Epithelial cell of esophagus (primary cell): ENCODE measurements at regions not wholly inside any gene's neighbourhood (a gene's known extent, or its start where the extent isn't known, plus 50 kb on each side); places are given as distances from the start of the nearest gene placed in this dataset.
A peak's percentile ranks its signal among the peaks of the same experiment; 100 is the strongest.

Experiments used
- DNase-seq: peaks from one replicate; pipeline ENCODE4 v3.0.0; 2010; ENCODE audit warnings: low read depth
- H3K4me3 ChIP-seq: 2 replicates; pipeline ENCODE4 v1.5.1; 2011; ENCODE audit warnings: mild to moderate bottlenecking, low read length, control low read depth
- TF ChIP-seq, protein P1 (sequence below): IDR thresholded peaks from 2 replicates; pipeline ENCODE4 v1.5.1; 2011; ENCODE audit warnings: low read depth, mild to moderate bottlenecking, low read length, control low read depth, inconsistent platforms; ENCODE audit not compliant: insufficient read depth; ENCODE audit errors: missing control alignments

DNA sequence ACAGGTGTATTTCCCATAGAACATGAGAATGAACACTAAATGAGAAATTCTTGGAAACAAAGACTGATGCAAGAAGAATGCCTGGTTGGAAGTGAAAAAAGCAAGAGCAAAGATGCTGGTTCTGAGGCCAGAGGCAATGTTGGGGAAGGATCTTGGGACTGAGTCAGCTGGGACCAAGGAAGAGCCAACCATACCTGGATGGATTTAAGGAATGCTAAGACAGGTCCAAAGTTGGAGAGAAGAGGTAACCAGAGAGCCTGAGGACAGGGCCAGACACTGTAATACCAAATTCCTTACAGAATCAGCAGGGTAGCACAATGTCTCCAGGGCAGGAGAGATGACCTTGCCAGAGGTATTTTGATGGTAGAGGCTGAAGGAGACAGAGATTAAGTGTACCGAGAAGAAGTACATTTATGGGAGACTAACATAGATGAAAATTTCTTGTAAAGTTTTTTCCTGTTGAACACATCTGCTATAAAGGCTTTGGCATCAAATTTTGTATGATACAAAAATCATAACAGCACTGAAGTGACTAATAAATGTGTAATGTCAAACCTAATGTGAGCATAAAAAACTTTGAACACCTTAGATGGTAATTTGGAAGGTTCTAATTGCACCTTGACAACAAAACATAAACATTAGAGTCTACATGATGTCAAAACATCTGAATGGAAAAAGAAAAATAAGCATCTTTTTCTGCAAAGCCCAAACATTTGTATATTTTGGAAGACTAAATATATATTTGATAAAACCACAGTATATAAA, 221.7 kb upstream of the MARCKS start:
- peak; percentile 53 for DNase-seq
- TF ChIP-seq, protein P1, sequence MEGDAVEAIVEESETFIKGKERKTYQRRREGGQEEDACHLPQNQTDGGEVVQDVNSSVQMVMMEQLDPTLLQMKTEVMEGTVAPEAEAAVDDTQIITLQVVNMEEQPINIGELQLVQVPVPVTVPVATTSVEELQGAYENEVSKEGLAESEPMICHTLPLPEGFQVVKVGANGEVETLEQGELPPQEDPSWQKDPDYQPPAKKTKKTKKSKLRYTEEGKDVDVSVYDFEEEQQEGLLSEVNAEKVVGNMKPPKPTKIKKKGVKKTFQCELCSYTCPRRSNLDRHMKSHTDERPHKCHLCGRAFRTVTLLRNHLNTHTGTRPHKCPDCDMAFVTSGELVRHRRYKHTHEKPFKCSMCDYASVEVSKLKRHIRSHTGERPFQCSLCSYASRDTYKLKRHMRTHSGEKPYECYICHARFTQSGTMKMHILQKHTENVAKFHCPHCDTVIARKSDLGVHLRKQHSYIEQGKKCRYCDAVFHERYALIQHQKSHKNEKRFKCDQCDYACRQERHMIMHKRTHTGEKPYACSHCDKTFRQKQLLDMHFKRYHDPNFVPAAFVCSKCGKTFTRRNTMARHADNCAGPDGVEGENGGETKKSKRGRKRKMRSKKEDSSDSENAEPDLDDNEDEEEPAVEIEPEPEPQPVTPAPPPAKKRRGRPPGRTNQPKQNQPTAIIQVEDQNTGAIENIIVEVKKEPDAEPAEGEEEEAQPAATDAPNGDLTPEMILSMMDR: no peak
- H3K4me3 ChIP-seq: no peak overlapping the region

DNA sequence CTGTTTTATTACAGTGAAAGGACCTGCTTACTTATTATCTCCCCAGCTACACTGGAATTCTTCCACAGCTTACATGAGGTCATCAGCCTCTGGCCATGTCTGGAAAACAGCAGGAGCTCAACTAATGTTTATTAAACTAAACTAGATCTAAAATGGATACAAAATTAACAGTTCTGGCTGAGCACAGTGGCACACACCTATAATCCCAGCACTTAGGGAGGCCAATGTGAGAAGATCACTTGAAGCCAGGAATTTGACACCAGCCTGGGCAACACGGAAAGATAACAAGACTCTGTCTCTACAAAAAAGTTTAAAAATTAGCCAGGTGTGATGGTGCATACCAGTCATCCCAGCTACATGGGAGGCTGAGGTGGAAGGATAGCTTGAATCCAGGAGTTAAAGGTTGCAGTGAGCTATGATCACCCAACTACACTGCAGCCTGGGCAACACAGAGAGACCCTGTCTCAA, 220.8 kb upstream of the MARCKS start:
- peak; percentile 44 for DNase-seq
- TF ChIP-seq, protein P1: no peak
- no peak overlapping the region for H3K4me3 ChIP-seq

DNA sequence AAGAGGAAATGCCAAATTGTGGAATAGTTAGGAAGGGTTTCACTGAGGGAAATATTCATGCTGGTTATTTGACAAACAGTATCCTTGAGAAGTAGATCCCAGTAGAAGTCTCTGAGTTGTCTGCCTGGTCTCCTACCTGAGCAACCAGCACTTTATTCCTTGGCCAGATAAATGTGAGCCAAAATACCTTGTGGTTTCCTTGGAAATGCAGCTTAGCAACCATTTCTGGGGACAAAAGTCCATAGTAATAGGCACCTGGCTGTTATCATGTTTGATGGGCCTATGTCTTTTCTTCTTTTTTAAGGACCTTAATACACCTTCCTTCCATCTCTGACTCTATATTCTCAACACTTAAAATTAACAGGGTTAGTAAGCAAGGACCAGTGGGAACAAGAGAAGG, 217.1 kb upstream of the MARCKS start:
- no peak for DNase-seq
- TF ChIP-seq, protein P1: no peak
- no peak overlapping the region for H3K4me3 ChIP-seq

DNA sequence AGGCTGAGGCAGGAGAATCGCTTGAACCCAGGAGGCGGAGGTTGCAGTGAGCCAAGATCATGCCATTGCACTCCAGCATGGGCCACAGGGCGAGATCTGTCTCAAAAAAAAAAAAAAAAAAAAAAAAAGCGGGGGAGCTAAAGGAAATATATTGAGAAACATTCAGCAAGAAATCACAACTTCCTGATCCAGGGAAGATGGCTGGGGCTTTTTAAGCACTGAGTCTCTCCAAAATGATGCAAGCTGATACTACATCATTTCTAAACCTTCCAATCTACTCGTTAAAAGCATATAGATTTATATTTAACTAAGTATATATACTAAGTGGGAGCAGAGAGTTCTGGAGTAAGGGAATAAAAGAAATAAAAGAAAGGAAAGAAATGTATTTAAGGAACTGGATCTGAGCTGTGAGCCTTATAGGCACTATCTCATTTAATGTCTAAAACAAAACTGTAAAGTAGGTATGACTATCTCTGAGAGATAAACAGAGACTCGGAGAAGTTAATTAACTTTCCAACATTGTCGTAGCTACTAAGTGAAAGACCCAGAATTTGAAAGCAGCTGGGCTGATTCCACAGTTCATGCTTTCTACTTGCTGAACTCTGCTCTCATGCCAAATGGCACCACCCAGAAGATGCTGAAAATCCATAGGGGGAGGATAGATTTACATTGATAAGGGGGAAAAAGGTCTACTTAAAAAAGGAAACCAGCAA, 215.0 kb upstream of the MARCKS start:
- TF ChIP-seq, protein P1: no peak
- no peak overlapping the region for H3K4me3 ChIP-seq
- DNase-seq: no peak

DNA sequence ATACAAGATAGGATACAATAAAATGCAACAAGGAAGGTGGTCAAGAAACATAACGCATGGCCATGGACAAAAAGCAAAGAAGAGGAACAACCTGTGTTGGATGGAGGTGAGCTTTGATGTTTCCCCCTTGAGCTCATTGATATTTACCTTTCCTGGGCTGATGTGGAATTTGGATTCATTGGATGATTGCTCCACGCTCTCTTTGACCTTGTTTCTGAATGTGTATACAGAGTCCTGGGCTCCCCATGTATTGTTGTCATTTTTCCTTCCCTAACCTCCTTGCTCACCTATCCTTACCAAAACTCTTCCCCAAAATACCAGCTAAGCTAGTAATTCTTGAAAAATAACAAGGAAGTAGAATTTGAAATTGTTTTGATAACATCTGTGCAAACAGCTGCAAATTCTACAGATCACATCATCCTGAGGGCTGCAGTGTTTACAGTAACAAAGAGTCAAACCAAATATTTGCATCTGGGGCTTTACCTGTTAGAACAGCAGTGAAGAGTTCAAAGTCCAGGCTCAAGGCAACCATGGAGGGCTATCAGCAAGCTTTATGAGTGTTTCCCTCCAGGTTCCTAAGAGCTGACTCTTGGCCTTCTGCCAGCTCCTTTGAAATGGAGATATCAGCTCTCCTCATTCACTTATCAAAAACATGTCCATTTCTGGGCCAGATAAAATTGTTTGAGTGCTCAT, 214.3 kb upstream of the MARCKS start:
- no peak overlapping the region for H3K4me3 ChIP-seq
- TF ChIP-seq, protein P1: no peak
- peak; percentile 37 for DNase-seq

DNA sequence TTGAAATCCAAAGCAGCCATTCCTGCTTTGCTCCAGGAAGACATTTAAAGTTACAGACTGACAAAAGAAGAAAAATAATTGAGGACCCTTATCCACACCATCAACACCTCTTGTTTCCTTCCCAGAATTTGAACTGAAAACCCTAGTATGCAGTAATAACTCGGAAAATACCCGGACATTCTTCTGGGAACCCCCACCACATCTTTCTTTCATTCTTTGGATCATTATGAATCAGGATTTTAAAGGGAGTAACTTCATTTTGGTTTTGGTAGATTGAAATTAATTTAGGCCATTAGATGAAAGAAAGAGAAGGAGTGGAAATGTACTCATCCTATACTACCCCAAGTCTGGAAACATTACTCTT, 213.8 kb upstream of the MARCKS start:
- DNase-seq: no peak
- no peak overlapping the region for H3K4me3 ChIP-seq
- TF ChIP-seq, protein P1: no peak
